Left ventricle myocardium superior (tissue), 1 donor: ENCODE measurements at regions not wholly inside any gene's neighbourhood (a gene's known extent, or its start where the extent isn't known, plus 50 kb on each side); places are given as distances from the start of the nearest gene placed in this dataset.

Experiments used
- ATAC-seq: fragments of 200-7000 bp; cut with Tn5 transposase; one replicate; pipeline ENCODE4 v1.9.1; 2020; ENCODE audit warnings: mild to moderate bottlenecking, moderate library complexity
- DNase-seq: peaks from one replicate; pipeline ENCODE4 v3.0.0-alpha.2; 2020
- intact Hi-C: fragments of 100-400 bp; cut with micrococcal nuclease; formaldehyde crosslinking; loops from one replicate; pipeline ENCODE4 v1.11.0; 2022
- donor health status: DM: no; HTN: yes; CAD: no; lungs with severe emphysema.

DNA sequence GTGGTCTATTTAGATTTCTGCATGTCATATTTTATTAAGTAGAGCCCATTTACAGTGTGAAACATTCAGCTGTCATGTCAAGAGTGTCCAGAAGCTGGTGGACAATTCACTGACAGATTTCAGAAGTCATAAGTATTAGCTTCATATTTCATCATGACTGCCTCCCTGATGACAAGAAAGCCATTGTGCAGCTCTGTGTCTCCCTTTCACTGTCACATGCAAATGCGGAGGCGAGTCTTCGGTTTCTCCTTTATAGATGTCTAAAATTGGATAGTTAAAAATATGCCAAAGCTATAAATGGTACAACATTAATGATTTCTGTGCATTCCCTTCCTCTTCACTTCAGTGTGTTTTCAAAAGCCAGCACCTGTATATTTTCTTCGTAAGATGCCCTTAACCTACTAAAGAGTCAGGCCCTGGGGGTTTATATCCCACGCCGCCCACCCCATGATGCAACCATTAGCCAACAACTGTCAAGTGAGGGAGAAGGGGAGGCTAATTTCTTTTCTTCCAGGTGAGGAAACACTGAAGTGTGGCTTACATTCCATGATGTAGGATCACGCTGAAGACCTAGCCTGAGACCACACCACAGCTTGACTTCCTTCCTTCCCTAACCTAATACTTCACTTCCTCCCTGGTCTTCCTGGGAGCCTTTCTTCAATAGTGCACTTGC, 99.6 kb upstream of the DDX18 start:
- intact Hi-C loops = no loop called here
- no peak for ATAC-seq

DNA sequence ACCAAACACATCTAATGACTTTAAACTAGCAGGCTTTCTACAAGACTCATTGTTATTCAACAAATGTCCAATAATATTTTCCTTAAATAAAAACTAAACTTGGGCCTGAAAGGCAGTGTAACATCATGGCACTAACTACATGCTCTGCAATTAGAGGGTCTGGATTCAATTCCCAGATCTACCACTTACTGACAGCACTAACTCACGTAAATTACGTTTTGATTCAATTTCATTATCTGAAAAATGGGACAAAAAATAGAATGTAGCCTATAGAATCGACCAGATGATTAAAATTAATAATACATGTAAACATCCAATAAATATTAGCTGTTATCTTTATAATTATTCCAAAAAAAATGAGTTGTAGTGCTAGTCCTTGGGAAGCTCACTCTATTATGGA, 98.0 kb upstream of the DDX18 start:
- intact Hi-C loops = no loop called here
- DNase-seq = no peak

More for the DNA sequence above, 99.6 kb upstream of the DDX18 start:
- DNase-seq = no peak

DNA sequence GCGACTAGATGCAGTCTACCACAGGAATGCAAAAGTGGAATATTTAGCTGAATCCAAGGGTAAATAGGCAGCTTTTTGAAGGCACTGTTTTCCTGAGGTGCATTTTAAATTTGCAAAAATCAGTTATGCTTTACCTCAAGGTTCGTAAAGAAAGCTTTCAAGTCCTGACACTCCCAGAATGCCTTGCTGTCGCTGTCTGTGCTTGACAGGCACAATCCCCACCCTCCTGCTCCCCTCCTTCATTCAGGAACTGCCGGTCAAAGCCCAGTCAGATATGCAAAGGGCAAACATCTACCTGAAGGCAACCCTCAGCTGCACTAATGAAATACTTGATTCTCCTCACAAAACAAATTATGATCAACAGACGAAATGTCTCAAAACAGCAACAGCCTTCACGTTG, 97.4 kb upstream of the DDX18 start:
- DNase-seq = no peak
- intact Hi-C loops = no loop called here
- no peak for ATAC-seq

More for the DNA sequence above, 98.0 kb upstream of the DDX18 start:
- no peak for ATAC-seq

DNA sequence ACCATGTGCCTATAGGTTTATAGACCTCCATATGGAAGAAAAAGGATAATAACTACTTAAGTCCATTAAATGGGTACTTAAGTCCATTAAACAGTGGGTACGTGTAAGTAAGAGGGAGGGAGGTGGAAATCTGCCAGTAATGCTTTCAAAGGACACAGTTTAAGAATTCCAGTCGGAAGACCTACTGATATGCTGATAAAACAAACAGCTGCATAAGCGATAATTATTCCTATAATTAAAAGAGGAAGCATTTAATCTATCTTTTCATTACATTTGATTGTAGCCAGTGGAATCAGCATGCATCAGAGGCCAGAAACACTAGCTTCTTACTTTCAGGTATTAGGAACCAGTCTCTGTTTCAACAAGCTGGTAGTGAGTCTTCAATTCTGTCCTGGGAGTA, 96.4 kb upstream of the DDX18 start:
- DNase-seq (no peak), ATAC-seq (no peak)
- intact Hi-C loops = no loop called here

DNA sequence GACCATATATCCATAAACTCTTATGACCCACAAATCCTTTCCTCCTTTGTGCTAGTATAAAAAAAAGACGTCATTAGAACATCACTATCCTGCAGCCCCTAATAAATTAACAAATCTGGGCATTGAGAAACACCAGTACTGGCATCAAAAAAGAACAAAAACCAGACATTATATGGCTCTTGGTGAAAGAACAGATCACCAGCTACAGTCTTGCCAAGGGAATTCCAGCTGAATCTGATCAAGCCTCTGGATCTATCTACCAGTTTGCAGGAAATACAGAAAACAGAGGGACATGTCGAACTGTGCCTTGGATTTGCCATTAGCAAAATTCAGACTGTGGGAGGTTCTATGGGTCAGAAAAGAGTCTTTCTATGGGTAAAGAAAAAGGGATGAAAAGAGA, 93.7 kb upstream of the DDX18 start:
- no peak for DNase-seq
- intact Hi-C loops = no loop called here
- no peak for ATAC-seq

DNA sequence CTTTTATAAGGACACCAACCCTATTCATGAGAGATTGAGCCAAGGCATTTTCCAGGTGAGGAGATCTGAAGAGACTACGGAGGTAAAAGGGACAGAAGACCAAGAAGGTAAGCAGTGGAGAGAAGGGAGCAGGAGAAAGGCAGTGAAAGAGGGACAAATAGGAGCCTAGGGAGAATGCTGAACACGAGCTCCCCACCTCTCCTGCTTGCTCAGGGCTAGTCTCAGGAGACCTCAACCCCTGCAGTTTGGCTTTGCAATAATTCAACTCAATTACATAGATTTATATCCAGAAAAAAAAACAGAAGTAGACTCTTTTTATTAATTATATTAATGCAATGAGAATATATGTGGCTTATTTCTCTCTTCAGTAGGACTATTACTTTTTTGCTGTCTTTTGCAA, 91.0 kb upstream of the DDX18 start:
- ATAC-seq (no peak), DNase-seq (no peak)
- intact Hi-C loops = no loop called here

DNA sequence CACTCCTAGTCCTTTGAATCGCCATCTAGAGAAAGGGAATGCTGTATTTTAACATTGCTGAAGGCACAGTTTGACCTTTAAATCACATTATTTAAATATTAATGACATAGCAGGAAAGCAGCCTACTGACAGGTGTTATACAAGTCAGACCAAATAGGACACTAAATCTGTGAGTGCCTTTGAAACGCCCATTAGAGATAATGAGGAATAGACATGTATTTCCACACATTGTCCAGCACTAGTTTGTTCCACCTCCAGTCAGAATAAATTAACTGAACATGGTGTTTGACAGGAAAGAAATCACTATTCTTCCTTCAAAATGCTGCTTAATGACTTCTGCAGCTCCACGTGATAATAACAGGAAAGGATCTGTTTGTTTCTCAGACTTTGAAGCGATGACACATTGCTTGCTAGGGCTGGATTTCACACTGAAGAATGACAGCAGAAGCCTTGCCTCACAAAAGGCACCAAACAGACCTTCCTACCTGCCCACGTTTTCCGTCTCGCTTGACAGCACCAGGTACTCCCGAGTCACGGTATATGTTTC, 90.5 kb upstream of the DDX18 start:
- intact Hi-C loops = no loop called here

DNA sequence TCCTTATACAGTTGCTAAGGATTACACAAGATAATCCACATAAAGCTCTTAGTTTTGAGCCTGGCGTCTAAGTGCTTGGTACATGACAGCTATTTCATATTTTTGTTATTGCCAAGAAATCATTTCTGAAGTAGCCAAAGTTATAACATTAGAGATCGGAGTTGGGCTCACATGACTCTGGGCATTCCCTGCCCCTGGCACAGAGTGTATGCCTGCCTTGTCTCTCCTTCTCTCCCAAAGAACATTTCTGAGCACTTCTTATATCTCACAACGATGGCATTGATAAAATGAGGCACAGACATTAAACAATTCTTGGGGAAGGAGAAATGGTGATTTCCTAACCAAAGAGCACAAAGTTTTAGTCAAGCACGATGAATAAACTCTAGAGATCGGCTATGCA, 87.7 kb upstream of the DDX18 start:
- intact Hi-C loops = no loop called here
- ATAC-seq = no peak
- DNase-seq = no peak

More for the DNA sequence above, 90.5 kb upstream of the DDX18 start:
- ATAC-seq (no peak), DNase-seq (no peak)

DNA sequence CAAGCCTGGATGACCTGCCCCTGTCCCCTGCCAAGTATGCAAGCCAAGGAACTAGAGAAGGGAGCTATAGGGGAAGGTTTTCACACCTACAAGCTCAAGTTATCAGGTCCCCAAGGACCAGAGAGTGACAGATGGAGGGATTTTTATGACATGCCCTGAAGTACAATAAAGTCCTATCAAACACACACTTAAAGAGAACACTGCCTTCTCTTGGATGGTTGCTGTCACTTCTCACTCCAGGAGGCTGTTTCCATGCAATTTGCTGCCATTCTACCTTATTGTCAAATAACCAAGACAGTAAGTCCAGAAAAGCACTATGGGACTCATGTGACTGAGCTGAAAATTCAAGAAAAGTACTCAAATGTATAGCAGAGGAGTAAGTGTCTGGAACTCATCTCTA, 76.6 kb upstream of the DDX18 start:
- ATAC-seq (no peak), DNase-seq (no peak)
- intact Hi-C loops = no loop called here

DNA sequence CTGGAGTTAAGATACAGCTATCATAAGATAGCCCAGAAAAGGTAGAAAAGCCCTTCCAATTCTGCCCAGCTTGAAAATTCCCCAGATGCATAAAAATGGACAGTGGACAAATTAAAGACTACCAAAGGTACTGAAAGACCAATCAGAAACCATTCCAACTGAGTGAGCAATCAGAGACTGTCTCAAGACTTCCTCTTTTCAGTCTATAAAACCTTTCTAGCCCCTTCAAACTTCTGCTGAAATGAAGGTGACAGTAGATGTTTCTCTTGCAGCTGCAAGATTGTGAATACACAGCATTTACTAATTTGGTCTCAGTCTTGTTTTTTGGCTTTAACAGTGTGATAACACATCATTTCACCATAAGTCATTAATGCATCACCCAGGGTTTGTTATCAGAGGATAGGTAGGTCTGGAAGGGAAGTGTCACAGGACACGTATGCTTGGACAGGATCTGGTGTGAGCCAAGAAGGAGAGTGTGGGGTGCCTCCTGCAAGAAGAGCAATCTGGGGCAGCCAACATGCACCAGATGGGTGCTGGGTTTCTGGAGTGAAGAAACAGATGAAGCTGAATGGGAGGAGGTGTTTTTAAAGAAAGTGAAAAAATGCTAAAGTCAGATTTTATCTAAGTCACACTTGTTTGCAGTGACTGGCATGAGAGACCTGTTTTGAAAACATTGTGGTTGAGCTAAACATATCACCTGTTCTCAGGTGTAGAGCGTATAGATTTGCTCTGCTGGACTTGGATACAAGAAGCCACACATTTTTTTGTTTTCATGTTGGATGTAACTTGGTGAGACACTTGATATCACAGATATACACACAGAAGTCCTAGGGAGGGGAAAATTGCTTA, 75.3 kb upstream of the DDX18 start:
- intact Hi-C loops = no loop called here
- DNase-seq (no peak), ATAC-seq (no peak)

DNA sequence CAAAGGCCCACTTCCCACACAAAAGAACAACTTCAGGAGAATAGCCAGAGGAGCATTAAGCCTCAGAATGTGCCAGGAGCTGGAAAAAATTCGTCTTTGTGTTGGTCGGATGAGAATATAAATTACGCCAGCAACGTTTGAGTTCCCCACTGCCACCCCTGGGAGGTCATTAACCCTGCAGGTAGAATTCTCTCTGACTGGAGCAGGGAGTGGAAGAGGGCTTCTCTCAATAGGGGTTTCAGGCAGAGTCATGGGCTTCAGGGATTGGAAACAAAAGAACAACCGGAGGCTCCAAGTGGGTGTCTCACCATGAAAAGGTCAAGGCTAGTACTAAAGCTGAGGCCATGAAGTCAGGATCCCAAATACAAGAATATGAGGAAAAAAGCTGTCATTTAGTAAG, 69.0 kb upstream of the DDX18 start:
- DNase-seq = no peak
- ATAC-seq = no peak
- intact Hi-C loops = no loop called here

DNA sequence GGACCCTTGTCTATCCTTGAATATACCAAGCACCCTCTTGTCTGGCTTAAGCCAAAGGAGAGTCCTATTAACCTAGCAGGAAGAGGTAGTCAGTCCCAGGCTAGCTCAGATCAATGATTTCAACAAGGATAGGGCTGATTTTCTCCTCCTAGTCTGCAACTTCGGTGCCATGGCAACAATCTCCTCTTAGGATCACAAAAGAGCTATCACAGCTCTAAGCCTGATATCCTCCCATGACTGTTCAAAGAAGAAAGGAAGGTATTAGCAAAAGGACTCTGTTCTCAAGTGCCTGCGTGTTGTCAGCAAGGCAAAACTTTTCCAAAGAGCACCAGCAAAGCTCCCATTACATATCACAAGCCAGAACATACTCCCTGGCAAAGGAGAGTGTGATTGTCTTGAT, 58.7 kb upstream of the DDX18 start:
- intact Hi-C loops = no loop called here
- DNase-seq (no peak), ATAC-seq (no peak)

DNA sequence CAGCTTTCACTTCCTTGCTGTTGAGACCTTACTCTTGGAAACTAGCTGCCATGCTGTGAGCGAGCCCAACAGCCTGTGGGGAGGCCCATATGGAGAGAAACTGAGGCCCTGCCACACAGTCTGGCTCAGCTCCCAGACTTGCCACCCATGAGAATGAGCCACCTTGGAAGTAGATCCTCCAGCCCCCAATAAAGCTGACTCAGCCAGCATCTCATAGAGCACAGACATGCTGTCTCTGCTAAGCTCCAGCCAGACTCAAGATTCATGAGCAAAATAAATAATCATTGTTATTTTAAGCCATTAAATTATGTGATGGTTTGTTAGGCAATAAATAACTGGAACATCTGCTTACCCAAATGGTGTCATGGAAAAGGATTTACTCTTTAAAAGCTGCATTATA, 53.6 kb upstream of the DDX18 start:
- intact Hi-C loops = no loop called here
- ATAC-seq (no peak), DNase-seq (no peak)

DNA sequence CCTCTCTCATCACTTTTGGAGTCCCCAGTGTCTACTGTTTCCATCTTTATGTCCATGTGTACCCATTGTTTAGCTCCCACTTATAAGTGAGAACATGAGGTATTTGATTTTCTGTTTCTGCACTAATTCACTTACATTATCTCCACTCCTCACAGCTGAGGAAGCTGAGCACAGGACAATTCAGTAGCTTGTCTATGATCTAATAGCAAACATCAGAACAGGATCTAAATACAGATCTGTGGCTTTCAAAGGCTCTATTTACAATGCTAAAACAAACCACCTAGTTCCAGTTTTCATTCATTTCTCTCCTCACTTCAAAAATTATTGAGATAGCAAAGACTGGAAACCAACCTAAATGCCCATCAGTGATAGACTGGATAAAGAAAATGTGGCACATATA, 52.0 kb upstream of the DDX18 start:
- no peak for DNase-seq
- intact Hi-C loops = no loop called here
- ATAC-seq = no peak

DNA sequence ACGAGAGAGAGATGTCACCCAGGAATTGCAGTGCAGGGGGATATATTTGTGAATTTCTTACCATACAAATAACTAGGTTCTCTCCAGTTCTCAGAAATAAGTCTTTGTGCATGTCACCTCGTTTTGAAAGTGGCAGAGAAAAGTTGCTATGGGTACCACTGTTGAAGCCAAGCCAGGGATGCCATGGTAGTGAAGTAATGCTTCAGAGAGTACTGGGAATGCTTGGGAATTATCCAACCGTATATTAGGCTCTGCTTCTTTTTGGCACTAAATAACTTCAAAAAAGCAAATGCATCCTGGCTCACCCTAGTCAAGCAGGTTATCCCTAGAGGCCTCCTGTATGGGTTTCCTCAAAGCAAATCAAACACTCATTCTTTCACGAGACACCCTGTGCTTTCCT, 50.7 kb upstream of the DDX18 start:
- intact Hi-C loops = no loop called here
- DNase-seq (no peak), ATAC-seq (no peak)
